GDM1 (cell line): ENCODE measurements at regions not wholly inside any gene's neighbourhood (a gene's known extent, or its start where the extent isn't known, plus 50 kb on each side); places are given as distances from the start of the nearest gene placed in this dataset.
"Not testable (repeated sequence)": the region's sequence is repeated elsewhere in the genome, so short reads cannot be mapped to it uniquely, and the experiment has no call there.

Experiments used
- DNase-seq: peaks from one replicate; lab custom pipeline; 2025; lab: John Stamatoyannopoulos, UW

DNA sequence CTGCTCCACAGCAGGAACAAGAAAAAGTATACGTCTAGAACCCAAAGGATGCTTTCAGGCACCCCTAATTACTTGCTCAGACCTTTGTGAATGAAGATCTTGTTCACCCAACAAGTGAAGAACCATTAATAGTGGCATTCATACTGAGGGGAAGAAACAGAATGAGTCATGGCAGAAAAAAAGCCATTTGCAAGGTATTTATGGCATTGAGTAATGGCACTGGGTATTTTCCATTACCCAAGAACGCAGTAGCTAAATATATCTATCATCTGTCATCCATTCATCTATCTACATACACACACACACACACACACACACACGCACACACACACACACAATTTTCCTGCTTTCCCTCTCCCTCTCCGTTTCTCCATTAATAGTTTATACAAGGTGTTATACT is 56.4 kb upstream of the XIRP2 start:
- no peak for DNase-seq

DNA sequence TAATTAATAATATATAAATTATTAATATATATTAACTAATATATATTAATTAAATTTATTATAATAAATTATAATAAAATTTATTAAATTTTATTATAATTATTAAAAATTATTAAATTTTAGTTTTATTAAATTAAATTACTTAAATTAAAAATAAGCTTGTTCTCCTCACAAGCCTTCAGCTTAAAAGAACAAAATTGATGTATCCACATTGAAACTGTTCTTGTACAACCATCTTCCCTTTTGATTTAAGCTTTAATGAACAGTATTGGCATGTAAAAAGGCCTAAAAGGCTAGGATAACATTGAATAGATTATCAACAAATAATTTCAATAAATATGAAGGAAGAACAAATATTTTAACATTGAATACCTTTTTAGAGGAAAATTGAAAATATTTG is 62.4 kb upstream of the XIRP2 start:
- DNase-seq, result no peak

DNA sequence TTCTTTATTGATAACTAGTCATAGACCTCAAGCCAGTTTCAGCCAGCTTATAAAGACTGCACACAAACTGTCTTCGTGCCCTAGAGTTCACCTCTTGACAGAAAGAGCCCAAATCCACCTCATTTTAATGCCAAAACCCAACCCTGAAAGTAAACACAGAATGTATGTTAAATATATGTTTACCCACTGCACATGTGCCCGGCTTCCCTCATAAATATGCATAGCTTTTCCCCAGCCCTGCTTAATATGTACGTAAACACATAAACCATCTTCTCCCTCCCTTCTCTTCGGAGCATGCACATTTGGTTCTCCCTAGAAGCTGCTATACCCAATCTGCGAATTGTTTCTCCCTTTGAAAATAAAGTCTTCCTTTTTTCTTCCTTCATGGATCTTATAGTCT is 73.9 kb upstream of the XIRP2 start:
- DNase-seq, result no peak

DNA sequence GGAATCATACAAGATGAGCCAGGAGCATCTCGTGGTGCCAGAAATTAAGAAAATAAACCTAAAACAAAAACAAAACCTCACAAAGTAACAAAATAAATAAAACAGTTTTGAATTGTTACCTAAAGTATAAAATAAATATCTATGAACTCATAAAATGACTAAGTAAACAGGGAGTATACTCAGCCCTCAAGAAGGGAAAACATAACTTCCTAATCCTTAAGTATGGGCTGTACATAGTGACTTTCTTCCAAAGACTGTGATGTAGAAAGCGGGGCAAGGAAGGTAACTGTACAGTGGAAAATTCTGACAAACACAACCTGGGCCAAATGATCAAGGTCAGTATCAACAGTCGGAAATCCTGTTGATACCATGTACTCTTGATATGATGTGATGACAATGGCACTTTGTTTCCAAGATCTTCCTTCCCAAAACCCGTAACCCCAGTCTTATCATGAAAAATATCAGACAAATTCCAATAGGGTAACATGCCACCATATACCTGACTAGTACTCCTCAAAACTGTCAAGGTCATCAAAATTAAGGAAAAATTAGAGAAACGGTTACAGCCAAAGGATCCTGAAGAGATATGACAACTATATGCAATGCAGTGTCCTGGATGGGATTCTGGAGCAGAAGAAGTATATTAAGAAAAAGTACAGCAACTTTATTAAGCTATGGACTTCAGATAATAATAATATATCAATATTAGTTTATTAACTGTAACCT is 76.0 kb upstream of the XIRP2 start:
- DNase-seq, result no peak

DNA sequence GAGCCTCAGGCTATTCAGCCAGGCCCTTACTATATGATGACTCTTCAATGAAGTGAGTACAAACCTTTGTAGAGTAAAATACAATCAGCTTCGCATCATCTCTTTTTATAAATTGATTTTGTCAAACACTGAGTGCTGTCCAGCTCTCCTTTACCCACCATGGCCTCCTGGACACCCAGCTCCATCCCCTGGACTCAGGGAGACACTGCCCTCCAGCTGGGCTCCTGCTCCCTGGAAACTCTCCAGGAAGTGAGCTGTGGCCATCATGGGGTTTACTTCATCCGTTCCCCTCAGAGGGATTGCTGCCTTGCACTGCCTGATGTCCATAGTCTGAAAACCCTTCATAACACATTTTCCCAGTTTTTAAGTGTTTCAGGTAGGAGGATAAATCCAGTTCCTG is 82.5 kb upstream of the XIRP2 start:
- DNase-seq, result no peak

DNA sequence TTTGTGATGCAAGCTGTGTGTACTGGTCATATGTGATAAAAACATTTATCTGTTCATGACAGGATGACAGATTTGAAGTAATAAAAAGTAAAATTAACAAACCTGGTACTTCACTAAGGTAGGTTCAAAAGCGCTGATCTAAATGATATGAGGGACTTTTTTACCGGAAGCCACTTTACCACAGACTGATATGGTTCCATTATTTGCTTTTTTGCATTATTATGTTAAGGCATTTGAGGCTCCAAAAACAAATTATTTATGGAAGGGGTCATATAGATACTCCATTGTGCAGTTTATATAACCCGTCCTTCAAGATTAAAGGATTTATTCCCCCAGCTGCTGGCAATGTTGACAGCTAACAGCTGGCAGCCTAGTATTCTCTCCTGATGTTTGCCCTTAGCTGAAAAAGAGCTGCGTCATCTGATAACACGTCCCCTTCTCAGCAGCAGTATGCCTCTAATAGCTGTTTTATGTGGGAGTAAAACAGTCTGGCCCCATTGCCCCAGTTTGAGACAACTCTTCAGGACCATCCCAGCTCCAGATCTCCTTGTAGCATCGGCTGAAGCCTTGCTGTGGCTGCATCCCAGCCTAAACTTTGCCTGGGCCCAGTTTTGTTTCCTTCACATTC is 84.8 kb upstream of the XIRP2 start:
- DNase-seq, result no peak

DNA sequence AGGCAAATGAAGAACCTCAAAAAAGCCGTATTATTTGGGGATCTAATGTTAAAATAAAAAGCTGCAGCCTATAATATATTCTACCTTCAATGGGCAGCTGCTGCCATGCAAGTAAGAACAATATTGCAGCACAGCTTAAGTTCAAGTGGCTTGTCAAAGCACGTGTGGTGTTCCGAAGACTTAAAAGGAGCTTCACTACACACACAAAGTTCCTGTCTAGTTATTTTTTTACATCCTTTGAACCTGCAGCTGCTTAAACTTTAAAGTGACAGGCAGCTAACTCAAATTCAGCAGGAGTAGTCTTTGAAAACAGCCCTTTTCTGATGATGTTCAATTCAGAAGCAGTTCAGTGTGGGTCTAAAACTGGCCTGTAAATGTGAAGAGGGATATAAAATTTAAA is 85.8 kb upstream of the XIRP2 start:
- no peak for DNase-seq

DNA sequence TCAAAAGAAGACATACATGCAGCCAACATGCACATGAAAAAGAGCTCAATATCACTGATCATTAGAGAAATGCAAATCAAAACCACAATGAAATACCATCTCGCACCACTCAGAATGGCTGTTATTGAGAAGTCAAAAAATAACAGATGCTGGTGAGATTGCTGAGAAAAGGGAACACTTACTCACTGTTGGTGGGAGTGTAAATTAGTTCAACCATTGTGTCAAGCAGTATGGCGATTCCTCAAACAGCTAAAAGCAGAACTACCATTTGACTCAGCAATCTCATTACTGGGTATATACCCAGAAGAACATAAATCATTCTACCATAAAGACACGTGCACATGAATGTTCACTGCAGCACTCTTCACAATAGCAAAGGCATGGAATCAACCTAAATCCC is 95.5 kb upstream of the XIRP2 start:
- peak; percentile 65 for DNase-seq

DNA sequence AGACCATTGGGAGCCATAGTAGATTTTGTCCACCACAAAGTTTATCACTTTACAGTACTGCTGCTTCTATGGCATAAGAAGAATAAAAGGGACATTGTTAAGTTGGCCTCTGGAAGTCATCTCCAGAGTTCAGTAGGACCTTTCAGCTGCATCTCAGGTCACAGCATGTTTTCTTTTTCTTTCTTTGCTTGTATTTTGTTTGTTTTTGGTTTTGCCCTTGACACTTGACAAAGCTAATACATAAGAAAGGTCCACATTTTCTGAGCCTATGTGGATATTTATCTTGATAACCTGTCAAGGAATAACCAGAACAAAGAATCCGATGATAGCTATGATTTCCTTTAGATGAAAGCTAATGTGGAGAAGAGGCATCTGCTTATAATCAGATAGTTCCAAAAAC is 101.6 kb upstream of the XIRP2 start:
- DNase-seq, result no peak

DNA sequence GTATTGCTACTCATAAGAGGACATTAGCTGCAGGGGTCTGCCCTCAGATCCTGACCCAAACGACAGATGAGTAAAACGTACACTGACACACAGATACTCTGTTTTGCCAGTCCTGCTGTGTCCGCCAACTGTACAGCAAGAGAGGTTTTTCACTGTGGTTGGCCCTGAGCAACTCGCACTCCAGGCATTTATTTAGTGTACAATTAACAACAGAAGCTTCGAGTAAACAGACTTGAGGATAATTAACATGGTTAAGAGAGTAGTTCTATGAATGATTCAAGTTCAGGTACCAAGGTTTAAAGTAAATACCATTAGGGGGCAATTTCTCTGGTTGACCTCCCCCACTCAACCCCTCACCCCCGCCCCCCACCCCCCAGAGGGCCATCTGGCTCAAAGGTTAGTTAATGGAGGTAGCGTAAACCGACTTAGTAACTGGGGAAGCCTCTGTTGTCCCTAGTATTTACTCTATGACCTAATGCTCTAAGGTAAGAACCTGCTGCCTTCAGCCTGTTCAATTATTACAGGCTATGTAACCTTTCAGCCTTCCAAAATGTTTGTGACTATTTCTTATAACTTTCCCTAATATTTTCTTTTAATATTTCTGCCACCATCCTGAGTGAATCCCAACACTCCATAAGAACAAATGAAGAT is 103.9 kb upstream of the XIRP2 start:
- DNase-seq, result no peak

DNA sequence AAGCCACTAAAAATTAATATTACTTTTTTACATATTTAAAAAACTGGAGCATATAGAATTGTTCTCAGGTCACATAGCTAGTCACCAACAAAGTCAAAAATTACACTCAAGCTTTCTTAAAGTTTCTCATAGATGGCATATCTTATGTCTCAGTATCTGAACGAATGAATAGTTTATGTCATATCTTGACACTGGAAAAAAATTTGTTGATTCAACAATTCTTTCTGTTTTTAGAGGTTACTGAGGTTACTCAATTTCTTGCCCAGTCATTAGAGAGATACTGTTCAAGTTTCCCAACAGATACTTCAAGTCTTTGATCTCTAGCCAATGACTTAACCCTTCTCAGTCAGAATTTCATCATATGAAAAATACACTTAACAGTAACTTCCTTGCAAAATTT is 113.1 kb upstream of the XIRP2 start:
- DNase-seq, result no peak

DNA sequence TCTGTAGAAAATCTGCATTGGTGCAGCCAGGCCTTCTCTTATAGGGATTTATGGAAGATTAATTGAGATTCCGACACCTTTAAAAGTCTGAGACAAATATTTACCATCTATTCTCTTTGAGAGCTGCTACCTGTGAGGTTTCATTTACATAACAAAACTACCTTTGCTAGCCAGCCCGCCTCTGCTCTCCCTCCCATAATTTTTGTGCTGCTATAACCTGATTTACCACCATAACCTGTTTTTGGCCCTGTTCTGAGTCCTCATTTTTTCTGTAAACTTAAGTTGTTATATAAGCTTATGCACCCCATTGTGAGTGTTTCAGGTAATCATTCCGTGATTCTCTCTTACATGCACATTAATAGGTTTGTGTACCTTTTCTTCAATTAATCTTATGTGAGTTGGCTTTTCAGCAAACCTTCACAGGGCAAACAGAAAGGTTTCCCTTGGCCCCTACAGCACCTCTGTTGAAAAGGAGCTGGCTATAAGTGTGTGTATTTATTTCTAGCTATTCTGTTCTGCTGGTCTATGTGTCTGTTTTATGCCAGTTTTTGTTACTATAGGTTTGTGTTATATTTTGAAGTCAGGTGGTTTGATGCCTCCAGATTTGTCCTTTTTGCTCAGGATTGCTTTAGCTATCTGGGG is 114.9 kb upstream of the XIRP2 start:
- DNase-seq, result no peak

DNA sequence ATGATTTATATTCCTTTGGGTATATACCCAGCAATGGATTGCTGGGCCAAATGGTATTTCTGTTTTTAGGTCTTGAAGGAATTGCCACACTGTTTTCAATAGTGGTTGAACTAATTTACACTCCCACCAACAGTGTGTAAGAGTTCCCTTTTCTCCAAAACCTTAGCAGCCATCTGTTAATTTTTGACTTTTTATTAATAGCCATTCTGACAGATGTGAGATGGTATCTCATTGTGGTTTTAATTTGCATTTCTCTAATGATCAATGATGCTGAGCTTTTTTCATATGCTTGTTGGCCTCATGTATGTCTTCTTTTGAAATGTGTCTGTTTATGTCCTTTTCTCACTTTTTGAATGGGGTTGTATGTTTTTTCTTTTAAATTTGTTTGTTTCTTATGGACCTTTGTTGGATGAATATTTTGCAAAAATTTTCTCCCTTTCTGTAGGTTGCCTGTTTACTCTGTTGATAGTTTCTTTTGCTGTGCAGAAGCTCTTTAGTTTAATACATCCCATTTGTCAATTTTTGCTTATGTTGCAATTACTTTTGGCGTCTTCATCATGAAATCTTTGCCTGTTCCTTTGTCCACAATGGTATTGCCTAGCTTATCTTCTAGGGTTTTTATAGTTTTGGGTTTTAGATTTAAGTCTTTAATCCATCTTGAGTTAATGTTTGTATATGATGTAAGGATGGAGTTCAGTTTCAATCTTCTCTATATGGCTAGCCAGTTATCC is 119.7 kb upstream of the XIRP2 start:
- DNase-seq, result no peak

DNA sequence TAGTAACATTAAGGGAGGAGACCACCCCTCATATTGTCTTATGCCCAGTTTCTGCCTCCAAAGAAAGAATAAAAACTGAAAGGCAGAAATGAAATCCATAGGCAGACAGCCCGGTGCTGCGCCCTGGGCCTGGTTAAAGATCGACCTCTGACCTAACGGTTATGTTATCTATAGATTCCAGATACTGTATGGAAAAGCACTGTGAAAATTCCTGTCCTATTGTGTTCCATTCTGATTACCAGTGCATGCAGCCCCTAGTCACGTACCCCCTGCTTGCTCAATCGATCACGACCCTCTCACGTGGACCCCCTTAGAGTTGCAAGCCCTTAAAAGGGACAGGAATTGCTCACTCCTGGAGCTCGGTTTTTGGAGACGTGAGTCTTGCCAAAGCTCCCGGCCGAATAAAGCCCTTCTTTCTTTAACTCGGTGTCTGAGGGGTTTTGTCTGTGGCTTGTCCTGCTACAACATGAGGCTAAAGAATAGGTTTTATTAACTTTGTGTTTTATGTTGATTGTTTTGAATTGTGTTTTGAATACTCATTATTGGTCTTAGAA is 121.4 kb upstream of the XIRP2 start:
- not testable (repeated sequence) for DNase-seq

DNA sequence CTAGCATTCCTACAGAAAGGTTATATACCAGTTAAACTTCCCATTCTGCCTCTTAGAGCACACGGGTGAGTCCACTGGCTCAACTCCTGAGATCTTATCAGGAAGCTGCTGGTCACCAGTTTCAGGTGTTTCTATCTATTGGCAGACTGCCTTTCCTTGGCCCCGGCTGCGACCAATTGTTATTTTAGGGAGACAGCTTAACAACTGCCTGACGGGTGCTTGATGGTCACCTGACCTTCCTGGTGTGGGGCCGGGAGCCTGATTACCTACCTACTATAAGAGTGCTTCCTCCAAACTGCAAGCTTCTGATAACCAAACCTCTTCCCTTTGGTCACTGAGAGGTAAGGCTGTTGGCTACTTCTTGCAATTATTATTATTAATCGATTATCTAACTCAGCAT is 122.1 kb upstream of the XIRP2 start:
- DNase-seq, result no peak

DNA sequence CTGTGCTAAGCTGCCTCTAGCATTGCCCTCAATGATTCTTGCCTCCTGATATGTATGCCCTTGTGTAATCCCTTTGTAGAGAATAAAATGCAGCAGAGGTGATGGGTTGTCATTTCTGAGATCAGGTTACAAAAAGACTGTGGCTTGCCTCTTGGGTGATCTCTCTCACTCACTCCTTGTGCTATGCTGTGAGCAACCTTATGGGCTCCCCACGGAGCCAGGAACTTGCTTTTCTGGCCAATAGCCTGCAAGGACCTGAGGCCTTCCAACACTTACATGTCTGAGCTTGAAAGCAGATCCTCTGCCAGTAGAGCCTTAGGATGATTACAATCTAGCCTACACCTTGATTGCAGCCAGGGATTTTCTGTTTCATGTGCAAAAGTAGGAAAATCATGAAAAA is 123.1 kb upstream of the XIRP2 start:
- DNase-seq, result no peak

DNA sequence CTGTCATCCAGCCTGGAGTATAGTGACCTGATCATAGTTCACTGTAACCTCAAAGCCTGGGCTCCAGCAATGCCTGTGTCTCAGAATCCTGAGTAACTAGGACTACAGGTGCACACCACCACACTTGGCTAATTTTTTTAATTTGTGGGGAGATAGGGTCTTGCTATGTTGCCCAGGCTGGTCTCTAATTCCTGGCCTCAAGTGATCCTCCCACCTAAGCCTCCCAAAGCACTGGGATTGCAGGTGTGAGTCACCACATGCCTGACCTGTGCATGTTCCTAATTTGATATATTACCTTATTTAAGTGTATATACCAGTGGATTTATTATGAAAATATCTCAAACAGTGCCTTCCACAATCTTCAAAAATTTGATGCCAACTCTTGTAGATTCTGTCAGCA is 123.6 kb upstream of the XIRP2 start:
- no peak for DNase-seq

DNA sequence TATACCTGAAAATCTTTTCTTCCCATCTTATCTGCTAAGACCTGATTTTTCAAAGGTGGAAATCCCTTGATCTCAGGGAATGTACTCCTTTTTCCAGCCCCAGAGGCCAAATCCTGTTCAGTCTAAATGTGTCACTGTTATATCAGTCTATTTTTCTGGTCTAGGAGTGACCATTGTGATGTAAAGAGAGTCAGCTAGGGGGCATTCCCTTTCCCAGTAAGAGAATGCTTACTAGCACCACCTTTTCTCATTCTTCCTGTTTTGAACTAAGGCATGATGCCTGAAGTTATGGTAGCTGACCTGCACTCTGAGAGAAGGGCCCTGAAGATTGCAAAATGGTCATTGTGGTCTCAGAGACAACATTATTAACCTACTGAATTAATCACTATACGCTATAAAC is 124.1 kb upstream of the XIRP2 start:
- no peak for DNase-seq

DNA sequence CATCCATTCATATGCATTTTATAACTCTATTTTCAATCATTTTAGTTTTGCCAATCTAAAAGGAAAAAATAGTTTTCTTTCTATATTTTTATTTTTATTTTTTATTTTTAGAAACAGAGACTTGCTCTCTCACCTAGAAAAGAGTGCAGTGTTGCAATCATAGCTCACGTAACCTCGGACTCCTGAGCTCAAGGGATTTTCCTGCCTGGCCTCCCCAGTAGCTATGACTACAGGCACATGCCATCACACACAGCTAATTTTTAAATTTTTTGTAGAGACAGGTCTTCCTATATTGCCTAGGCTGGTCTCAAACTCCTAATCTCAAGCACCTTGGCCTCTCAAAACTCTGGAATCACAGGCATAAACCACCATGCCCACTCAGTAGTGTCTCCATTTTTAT is 125.5 kb upstream of the XIRP2 start:
- no peak for DNase-seq

DNA sequence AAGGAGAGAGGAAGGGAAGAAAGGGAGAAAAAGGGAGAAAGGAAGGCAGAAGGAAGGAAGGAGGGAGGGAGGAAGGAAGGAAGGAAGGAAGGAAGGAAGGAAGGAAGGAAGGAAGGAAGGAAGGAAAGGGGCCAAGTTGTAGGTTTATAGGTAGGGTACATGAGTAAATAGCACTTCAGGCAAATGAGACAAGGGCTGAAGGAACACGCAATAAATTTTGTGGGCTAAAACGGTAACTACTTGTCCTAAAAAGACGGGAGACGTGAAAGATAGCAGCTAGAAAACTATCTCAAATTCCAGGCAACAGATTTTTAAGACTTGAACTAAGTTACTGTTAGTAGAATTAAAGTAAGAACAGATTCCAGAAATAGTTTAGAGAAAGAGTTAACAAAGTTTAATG is 129.3 kb upstream of the XIRP2 start:
- no peak for DNase-seq

DNA sequence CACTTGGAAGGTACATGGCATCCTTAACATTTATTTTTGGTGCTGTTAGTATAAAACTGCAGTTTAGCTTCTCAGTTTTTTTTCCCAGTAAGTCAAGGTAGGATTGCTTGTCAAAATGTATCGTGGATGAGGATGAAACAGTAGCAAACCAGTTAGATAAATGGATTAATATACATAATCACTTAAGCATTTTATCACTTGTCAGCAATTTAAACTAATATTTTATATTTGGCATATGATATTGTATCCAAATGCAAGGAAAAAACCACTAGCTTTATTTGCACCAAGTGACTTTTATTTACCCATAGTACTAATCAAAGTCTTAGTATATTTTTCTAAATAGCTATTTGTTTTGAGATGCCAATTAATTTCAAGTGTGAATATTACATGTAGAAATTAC is 137.7 kb upstream of the XIRP2 start:
- DNase-seq, result no peak

DNA sequence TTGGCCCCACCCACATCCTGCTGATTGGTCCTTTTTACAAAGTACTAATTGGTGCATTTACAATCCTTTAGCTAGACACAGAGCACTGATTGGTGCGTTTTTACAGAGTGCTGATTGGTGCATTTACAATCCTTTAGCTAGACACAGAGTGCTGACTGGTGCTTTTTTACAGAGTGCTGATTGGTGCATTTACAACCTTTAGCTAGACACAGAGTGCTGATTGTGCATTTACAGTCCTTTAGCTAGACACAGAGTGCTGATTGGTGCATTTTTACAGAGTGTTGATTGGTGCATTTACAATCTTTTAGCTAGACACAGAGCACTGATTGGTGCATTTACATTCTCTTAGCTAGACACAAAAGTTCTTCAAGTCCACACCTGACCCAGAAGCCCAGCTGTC is 144.2 kb upstream of the XIRP2 start:
- DNase-seq, result not testable (repeated sequence)
